HCT116 (cell line): ENCODE measurements at regions not wholly inside any gene's neighbourhood (a gene's known extent, or its start where the extent isn't known, plus 50 kb on each side); places are given as distances from the start of the nearest gene placed in this dataset.

Source experiments
- ATAC-seq: fragments of 200-7000 bp; cut with Tn5 transposase; 2 replicates; pipeline ENCODE4 v1.9.1; 2020; ENCODE audit warnings: mild to moderate bottlenecking, moderate library complexity
- BruUV-seq: library from RNA; stranded (reverse); fragments of 400-500 nt; replicated peaks from 2 replicates; lab custom pipeline; 2021; lab: Mats Ljungman, UMichigan
- CTCF ChIA-PET: fragments of 300-600 bp; sonication (Branson Sonifier 250); formaldehyde crosslinking; loops from one replicate; lab custom pipeline; 2021; ENCODE audit warnings: antibody characterized with exemption; lab: Charles Lee
- POLR2A ChIA-PET: fragments of 300-600, 350-600 bp; sonication (Branson Sonifier 250); formaldehyde crosslinking; loops from one replicate; lab custom pipeline; 2021; ENCODE audit warnings: antibody characterized with exemption; lab: Charles Lee
- RAD21 ChIA-PET, 2 experiments: fragments of 300-600 bp; sonication (Branson Sonifier 250); formaldehyde crosslinking; loops; one replicate each; lab custom pipeline; 2023; ENCODE audit warnings: low total read pairs in 2 of 2; ENCODE audit not compliant: uncharacterized antibody in 2 of 2, unreplicated experiment in 2 of 2, low non-redundant PET in 1 of 2; lab: Charles Lee
- DNase-seq: peaks from one replicate; pipeline ENCODE4 v3.0.0-alpha.2; 2010; ENCODE audit warnings: low read depth, low spot score
- H2AFZ ChIP-seq: fragments of 200-600 bp; shearing (Covaris generic), sonication (generic); 2 replicates; pipeline ENCODE4 v1.6.1; 2017; ENCODE audit warnings: low read depth, mixed run types, mixed read lengths, antibody characterized with exemption, low read length; ENCODE audit not compliant: poor library complexity, severe bottlenecking
- H3K27ac ChIP-seq: 2 replicates; pipeline ENCODE4 v1.5.1; 2012; ENCODE audit warnings: low read depth, low read length
- H3K27me3 ChIP-seq: fragments of 200-600 bp; sonication (generic); 2 replicates; pipeline ENCODE4 v1.6.1; 2016; ENCODE audit warnings: mixed run types, low read length, mixed read lengths; ENCODE audit not compliant: insufficient read depth
- H3K36me3 ChIP-seq, 2 experiments: fragments of 200-500 bp in 1 of 2; fragments of 200-600 bp in 1 of 2; sonication (Bioruptor generic) in 1 of 2; sonication (generic) in 1 of 2; 2 replicates each; pipeline versions ENCODE4 v1.5.1 to v1.6.1; 2014 to 2016; ENCODE audit warnings: low read length in 2 of 2, inconsistent platforms in 1 of 2, mixed read lengths in 1 of 2, mixed run types in 1 of 2; ENCODE audit not compliant: insufficient read depth in 2 of 2, control insufficient read depth in 1 of 2
- H3K4me1 ChIP-seq, 2 experiments: fragments of 200-600 bp in 1 of 2; sonication (generic) in 1 of 2; 2 replicates each; pipeline versions ENCODE4 v1.5.1 to v1.6.1; 2012 to 2017; ENCODE audit warnings: low read length in 2 of 2, inconsistent platforms in 1 of 2, mild to moderate bottlenecking in 1 of 2, mixed read lengths in 1 of 2, mixed run types in 1 of 2, moderate library complexity in 1 of 2; ENCODE audit not compliant: insufficient read depth in 2 of 2, control insufficient read depth in 1 of 2
- H3K4me2 ChIP-seq: fragments of 200-600 bp; sonication (generic); 2 replicates; pipeline ENCODE4 v1.6.1; 2017; ENCODE audit warnings: mixed run types, low read length, mixed read lengths
- H3K4me3 ChIP-seq, 2 experiments: fragments of 200-600 bp in 1 of 2; sonication (generic) in 1 of 2; replicated peaks in 1 of 2; 2 replicates each; pipeline ENCODE4 v1.5.1; 2011 to 2016; ENCODE audit warnings: low read length in 2 of 2, control low read depth in 1 of 2, low read depth in 1 of 2, mild to moderate bottlenecking in 1 of 2, mixed read lengths in 1 of 2, mixed run types in 1 of 2
- H3K79me2 ChIP-seq: fragments of 200-600 bp; sonication (generic); 2 replicates; pipeline ENCODE4 v1.6.1; 2017; ENCODE audit warnings: mild to moderate bottlenecking, mixed run types, low read length, moderate library complexity, mixed read lengths; ENCODE audit not compliant: insufficient read depth
- H3K9ac ChIP-seq: fragments of 200-600 bp; sonication (generic); 2 replicates; pipeline ENCODE4 v1.6.1; 2016; ENCODE audit warnings: low read length, mixed read lengths
- H3K9me2 ChIP-seq: fragments of 200-600 bp; sonication (generic), shearing (Covaris generic); 2 replicates; pipeline ENCODE4 v1.6.1; 2017; ENCODE audit warnings: mixed run types, mild to moderate bottlenecking, moderate library complexity; ENCODE audit not compliant: insufficient read depth
- H3K9me3 ChIP-seq, 2 experiments: fragments of 200-500 bp in 1 of 2; fragments of 200-600 bp in 1 of 2; sonication (Bioruptor generic) in 1 of 2; sonication (generic) in 1 of 2; 2 replicates each; pipeline ENCODE4 v1.6.1; 2014 to 2017; ENCODE audit warnings: low read length in 2 of 2, mixed read lengths in 2 of 2, inconsistent platforms in 1 of 2, low read depth in 1 of 2, mild to moderate bottlenecking in 1 of 2, mixed run types in 1 of 2, moderate library complexity in 1 of 2; ENCODE audit not compliant: control insufficient read depth in 1 of 2, insufficient read depth in 1 of 2
- H4K20me1 ChIP-seq: fragments of 200-600 bp; sonication (generic), shearing (Covaris generic); 2 replicates; pipeline ENCODE4 v1.6.1; 2017; ENCODE audit warnings: mixed run types, mild to moderate bottlenecking, moderate library complexity; ENCODE audit not compliant: insufficient read depth
- CBX3 ChIP-seq: IDR thresholded peaks from 2 replicates; pipeline ENCODE4 v1.6.1; 2012; ENCODE audit warnings: low read depth
- CEBPB ChIP-seq: IDR thresholded peaks from 2 replicates; pipeline ENCODE4 v1.6.1; 2012; ENCODE audit warnings: low read depth
- EZH2 ChIP-seq: fragments of 200-600 bp; sonication (generic); IDR thresholded peaks from 2 replicates; pipeline ENCODE4 v1.6.1; 2017; ENCODE audit warnings: antibody characterized with exemption, mixed run types
- POLR2A ChIP-seq: IDR thresholded peaks from 2 replicates; pipeline ENCODE4 v1.7.0; 2011; ENCODE audit warnings: borderline replicate concordance; ENCODE audit not compliant: insufficient read depth, insufficient read length; ENCODE audit errors: extremely low read depth
- POLR2AphosphoS5 ChIP-seq: IDR thresholded peaks from 2 replicates; pipeline ENCODE4 v1.6.1; 2011; ENCODE audit warnings: mild to moderate bottlenecking, low read depth, low read length, moderate library complexity
- RAD21 ChIP-seq: IDR thresholded peaks from 2 replicates; pipeline ENCODE4 v1.6.1; 2012; ENCODE audit warnings: low read depth, mild to moderate bottlenecking
- REST ChIP-seq: IDR thresholded peaks from 2 replicates; pipeline ENCODE4 v1.6.1; 2012; ENCODE audit warnings: low read depth
- SP1 ChIP-seq: IDR thresholded peaks from 2 replicates; pipeline ENCODE4 v1.6.1; 2012; ENCODE audit warnings: low read depth
- SRF ChIP-seq: IDR thresholded peaks from 2 replicates; pipeline ENCODE4 v1.6.1; 2012; ENCODE audit warnings: low read depth
- ZBTB33 ChIP-seq: IDR thresholded peaks from 2 replicates; pipeline ENCODE4 v1.6.1; 2011; ENCODE audit warnings: mild to moderate bottlenecking, low read length, moderate library complexity; ENCODE audit not compliant: insufficient replicate concordance; ENCODE audit errors: extremely low read depth
- intact Hi-C: fragments of 100-400 bp; cut with micrococcal nuclease; formaldehyde crosslinking; loops from 2 replicates; pipeline ENCODE4 v1.10.0; 2022
- TF ChIP-seq, protein P1 (sequence below), 3 experiments: fragments of 200-600 bp in 1 of 3; sonication (generic) in 1 of 3; IDR thresholded peaks in 2 of 3; conservative IDR thresholded peaks in 1 of 3; 2 replicates each; pipeline ENCODE4 v1.5.1; 2012 to 2017; ENCODE audit warnings: low read depth in 2 of 3, low read length in 2 of 3, antibody characterized with exemption in 1 of 3, borderline replicate concordance in 1 of 3, control low read depth in 1 of 3, mild to moderate bottlenecking in 1 of 3, mixed read lengths in 1 of 3, mixed run types in 1 of 3, moderate library complexity in 1 of 3; ENCODE audit not compliant: insufficient read depth in 1 of 3

DNA sequence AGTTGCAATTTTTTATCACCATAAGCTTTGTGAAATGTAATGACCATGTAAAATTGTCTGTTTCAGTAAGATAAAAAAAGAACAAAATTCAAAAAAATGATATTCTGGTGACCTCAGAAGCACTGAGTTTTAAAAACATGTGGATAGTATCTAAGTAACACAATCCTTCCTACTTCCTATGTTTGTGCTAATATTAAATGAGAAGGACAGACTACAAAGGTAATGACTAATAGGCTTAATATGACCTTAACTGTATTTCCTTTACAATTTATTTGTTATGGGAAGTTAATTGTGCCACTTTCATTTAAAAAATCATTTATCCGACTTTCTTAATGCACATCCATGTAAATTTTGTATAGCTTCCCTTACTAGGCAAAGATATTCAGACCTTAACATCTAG is 1030.4 kb upstream of the ATXN8OS start (continued):
- TF ChIP-seq, protein P1, sequence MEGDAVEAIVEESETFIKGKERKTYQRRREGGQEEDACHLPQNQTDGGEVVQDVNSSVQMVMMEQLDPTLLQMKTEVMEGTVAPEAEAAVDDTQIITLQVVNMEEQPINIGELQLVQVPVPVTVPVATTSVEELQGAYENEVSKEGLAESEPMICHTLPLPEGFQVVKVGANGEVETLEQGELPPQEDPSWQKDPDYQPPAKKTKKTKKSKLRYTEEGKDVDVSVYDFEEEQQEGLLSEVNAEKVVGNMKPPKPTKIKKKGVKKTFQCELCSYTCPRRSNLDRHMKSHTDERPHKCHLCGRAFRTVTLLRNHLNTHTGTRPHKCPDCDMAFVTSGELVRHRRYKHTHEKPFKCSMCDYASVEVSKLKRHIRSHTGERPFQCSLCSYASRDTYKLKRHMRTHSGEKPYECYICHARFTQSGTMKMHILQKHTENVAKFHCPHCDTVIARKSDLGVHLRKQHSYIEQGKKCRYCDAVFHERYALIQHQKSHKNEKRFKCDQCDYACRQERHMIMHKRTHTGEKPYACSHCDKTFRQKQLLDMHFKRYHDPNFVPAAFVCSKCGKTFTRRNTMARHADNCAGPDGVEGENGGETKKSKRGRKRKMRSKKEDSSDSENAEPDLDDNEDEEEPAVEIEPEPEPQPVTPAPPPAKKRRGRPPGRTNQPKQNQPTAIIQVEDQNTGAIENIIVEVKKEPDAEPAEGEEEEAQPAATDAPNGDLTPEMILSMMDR (IDR thresholded peaks at IDR 0.05 in 2 of 3, conservative IDR thresholded peaks at IDR 0.05 in 1 of 3; ENCODE audit: borderline replicate concordance in 1 of 3, insufficient read depth in 1 of 3, low read depth in 2 of 3, low read length in 2 of 3): no peak
- no peak for TF ChIP-seq CBX3
- no peak for TF ChIP-seq POLR2AphosphoS5

- H4K20me1 ChIP-seq: no peaks in the 10 kb centered on the region
- no peak overlapping the region for H2AFZ ChIP-seq
- H3K9me2 ChIP-seq: no peaks in the 10 kb centered on the region
- no peak overlapping the region for H3K9ac ChIP-seq
- H3K4me2 ChIP-seq: no peak overlapping the region
- H3K4me3 ChIP-seq: no peak overlapping the region
- no TSS peak for BruUV-seq
- H3K36me3 ChIP-seq: no peaks in the 10 kb centered on the region
- ChIA-PET RAD21 (no interaction called here), CTCF (no interaction called here), POLR2A (no interaction called here)
- H3K27me3 ChIP-seq: no peaks in the 10 kb centered on the region
- DNase-seq (no peak), ATAC-seq (no peak)
- H3K27ac ChIP-seq: no peak overlapping the region
- intact Hi-C loops: no loop called here
- no peaks in the 10 kb centered on the region for H3K79me2 ChIP-seq
- H3K4me1 ChIP-seq: no peaks in the 10 kb centered on the region
- no peaks in the 10 kb centered on the region for H3K9me3 ChIP-seq
- no peak for TF ChIP-seq CBX3
- no peak for TF ChIP-seq RAD21
- TF ChIP-seq CEBPB: no peak
- no peak for TF ChIP-seq SRF
- TF ChIP-seq REST: no peak
- no peak for TF ChIP-seq SP1
- TF ChIP-seq POLR2A: no peak
- no peak for TF ChIP-seq EZH2
- no peak for TF ChIP-seq ZBTB33
Measured at GRCh38 chr13:69069554-69070133, 1038.0 kb upstream of the ATXN8OS start.
